ENCODE measurements at regions not wholly inside any gene's neighbourhood (a gene's known extent, or its start where the extent isn't known, plus 50 kb on each side); places are given as distances from the start of the nearest gene placed in this dataset.
"Not testable (repeated sequence)": the region's sequence is repeated elsewhere in the genome, so short reads cannot be mapped to it uniquely, and the experiment has no call there.

DNA sequence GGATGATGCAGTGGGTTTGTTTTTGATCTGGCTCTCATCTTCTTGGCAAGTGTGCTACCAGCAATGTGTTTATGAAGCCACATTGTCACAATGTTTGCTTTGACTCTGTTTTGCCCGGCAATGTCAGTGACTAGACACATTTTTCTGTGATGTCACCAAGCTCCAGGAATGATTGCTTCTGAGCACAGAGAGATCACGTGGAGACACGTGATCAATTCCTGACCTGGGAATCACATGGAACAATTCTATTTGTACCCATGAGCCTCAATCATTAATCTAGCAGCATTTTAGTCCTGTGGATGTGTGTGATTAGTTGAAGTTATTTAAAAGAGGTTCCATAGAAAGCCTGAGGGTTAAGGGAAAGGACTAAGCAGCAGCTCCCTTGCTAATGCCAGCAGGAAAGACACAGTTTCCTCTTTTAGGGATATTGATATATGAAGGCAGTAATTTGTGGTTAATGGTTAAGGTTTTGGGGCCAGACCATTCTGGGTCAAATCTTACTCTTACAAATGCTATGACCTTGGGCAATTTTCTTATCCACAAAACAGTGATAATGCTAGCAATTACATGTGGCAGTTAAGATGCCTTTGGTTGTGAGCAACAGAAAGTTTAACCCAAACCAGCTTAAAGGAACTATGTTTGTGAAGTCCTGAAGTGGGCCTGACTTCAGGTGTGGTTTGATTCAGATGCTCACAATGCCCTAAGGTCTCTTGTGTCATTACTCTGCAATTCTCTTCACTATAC lies 59.0 kb downstream of the FASLG start:
- no peak for DNase-seq (ENCODE audit: low spot score)

DNA sequence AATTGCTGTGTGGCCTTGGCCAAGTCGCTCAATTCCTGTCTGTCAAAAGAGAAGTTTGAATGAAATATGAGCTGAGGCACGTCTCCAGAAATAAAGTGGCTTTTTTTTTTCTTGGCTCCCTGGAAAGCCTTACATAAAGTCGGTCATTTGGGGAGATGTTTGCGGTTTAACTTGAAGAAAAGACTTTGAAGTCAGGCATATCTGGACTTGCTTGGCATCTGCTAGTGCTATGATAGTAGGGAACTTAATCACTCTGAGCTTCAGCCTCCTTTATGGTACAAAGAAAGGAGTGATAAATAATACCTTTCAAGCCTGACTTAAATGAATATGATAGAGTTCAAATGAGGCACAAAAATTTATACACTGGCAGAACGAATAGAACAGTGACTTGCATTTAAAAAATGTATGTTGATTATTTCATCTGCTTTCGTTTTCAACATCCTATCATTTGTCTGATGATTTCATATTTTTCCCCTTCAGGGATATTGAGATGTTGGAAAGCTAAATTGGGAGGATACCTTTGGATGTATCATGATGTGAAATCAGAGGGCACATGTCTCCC lies 60.2 kb downstream of the FASLG start:
- DNase-seq (ENCODE audit: low spot score): no peak

DNA sequence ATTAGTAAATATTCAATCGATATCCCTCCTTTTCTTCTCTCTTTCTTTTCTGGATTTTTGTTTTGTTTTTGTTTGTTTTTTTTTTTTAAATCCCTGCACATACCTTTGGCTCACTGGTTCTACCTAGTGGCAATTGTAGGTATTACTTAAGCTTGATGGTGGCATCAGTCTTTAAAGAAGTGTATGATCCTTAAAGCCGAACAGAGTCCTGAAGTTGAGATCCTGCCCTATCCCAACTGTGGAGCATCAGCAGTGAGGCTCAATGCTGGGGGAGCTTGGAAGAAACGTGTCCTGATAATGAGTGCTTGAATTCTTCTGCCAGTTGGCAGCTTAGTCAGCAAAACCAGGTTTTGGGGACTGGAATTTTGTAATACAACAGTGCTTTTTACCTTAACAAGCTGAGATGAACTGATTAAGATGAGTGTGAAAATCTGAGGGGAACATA lies 60.8 kb downstream of the FASLG start:
- DNase-seq (ENCODE audit: low spot score): peak; percentile 42

DNA sequence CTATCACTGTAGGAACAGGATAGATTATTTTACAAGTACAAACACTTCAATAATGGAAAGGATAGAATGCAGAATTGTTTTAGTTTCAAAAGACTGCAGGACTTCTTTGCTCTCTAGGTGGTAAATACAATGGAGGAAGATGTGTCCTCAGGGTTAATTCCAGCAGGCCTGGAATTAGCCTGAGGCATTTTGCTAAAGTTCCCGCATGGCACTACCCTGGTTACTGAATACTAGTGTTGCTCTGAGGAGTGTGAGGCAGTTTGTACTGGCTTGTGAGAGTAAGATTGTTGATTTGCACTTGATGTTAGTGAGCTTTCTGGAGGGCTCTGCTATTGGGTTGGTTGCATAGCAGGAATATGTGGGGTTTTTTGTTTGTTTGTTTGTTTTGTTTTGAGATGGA lies 61.4 kb downstream of the FASLG start:
- no peak for DNase-seq (ENCODE audit: low spot score)

DNA sequence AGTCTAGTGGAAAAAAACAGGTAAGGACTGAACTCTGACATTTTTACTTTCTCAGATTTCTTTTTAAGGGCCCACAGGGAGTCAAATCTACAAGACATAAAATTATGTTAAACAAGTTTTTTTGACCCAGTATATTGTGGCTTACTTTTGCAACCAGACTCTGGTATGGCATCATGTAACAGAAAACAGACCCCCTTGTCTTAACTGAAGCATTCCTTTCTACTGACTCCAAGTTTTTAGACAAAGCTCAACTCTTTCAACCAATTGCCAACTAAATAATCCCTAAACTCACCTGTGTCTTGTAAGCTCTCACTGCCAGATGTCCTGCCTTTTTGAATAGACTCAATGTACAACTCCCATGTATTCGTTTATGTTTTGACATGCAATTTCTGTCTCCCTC lies 64.3 kb downstream of the FASLG start:
- no peak for DNase-seq (ENCODE audit: low spot score)

DNA sequence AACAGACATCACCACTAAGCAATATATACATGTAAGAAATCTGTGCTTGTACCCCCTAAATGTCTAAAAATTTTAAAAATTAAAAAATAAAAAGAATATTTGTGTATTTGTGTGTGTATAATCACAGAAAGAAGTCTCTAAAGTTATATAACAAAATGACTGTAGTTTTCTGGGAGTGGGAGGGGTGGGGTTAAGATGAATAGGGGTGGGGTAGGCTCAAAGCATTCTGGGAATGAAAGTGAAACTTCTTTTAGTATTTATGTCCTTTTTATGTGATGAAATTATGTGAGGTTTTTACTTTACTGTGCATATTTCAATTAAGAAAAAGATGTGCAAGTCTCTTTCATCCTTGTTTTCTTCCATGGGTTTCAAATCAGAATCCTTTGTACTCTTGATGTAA lies 65.3 kb downstream of the FASLG start:
- no peak for DNase-seq (ENCODE audit: low spot score)

DNA sequence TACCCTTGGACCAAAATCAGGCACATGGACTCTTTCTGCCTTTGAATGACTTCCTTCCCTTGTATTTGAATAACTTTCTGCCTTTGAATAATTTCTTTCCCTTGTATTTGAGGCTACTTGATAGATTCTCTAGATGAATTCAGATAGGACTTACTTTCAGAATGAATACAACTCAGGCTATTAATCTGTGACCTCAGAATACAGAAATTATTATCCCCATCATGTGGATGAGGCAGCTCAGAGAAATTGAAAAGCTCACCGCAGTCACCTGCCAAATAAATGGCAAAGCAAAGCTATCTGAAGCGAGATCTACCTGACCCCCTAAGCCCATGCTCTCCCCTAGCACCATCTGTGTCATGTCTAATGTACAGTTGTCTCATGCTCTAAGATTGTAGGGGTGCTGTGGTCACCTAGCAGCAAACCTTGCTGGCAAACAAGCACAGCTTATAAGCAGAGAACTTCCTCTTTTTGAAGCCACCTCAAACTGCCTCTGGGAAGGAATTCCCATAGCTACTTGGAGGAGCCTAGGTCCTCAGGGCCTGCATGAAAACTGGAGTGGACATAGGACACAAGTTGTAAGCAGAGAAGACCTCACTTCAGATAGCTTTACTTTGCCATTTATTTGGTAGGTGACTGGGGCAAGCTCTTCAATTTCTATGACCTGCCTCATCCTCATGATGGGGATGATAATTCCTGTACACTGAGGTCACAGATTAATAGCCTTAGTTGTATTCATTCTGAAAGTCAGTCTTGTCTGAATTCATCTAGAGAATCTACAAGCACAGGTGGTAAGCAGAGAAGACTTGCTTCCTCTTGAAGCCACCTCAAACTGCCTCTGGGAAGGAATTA lies 66.1 kb downstream of the FASLG start:
- no peak for DNase-seq (ENCODE audit: low spot score)

DNA sequence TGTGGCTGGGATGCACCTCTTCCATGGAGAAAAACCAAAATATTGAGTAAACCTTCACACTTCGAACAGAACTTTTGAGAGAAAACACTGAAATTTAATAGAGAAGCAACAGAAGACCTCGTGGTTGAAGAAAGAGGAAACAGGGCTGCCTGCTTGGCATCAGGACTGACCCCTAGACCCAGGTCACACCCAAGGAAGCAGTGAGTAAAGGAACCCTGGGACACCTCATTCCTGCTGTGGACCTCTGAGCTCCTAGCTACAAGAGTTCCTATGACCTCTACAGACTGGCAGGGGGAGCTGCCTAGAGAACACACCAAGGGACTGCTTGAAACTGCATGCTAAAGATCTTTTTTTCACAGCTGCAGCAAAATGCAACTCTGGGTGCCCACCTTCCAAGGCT lies 67.8 kb downstream of the FASLG start:
- no peak for DNase-seq (ENCODE audit: low spot score)

DNA sequence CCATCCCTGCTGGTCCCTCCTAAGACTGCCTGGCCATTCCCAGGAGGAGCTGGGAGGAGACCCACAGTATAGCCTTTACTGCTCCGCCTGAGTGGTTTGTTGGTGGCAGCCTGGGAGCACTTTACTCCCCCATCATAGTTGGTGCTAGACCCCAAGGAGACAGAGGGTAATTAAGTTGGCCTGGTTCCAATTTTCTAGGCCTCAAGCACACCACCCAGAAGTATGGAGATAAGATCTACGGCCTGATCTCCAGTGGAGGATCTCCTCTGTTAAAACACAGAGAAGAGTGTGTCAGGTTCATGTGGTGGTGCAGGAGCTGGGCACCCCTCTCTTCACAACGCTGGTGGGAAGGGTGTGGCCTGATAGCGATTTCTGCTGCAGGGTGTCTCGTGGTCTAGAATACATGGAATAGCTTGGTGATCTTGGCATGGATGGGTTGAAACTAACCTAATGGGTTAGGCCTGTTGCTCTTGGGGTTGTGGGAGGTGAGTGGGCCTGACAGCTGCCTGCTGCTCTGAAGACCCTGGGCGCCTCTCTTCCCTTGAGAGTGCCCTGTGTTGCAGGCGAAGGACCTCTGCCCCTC lies 68.5 kb downstream of the FASLG start:
- DNase-seq (ENCODE audit: low spot score): no peak

DNA sequence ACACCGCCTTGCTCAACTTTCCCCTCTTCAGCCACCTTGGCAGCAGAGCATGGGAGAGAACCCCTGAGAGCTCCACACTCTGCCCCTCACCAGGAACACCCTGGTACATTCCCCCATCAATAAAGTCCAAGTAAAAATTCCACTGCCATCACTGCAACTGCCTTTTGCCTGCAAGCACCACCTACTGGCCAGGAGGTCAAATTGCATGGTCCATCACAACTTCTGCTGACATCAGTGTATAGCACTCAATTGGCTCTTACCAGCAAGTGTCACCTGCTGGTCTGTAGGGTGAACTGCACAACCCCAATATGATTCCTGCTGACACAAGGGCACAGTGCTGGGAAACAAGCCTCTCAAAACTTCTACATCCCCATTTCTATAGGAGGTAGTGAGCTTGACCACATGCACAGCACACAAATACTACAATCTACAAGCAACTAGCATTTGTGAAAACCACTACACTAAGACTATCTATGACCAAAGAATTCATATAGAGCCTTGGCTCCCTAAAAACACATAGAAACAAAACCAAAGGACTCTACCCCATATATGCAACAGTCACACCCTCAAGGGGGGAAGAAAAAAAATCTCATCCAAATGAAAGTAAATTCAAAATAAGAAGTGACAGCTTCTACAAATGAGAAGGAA lies 69.2 kb downstream of the FASLG start:
- DNase-seq (ENCODE audit: low spot score): peak; percentile 71

DNA sequence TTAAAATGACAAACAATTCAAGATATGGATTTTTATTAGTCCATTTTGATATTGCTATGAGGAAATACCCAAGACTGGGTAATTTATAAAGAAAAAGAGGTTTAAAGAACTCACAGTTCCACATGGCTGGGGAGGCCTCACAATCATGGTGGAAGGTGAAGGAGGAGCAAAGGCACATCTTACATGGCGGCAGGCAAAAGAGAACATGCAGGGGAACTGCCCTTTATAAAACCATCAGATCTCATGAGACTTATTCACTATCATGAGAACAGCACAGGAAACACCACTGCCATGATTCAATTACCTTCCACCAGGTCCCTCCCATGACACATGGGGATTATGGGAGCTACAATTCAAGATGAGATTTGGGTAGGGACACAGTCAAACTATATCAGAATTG lies 69.8 kb downstream of the FASLG start:
- not testable (repeated sequence) for DNase-seq (ENCODE audit: low spot score)

DNA sequence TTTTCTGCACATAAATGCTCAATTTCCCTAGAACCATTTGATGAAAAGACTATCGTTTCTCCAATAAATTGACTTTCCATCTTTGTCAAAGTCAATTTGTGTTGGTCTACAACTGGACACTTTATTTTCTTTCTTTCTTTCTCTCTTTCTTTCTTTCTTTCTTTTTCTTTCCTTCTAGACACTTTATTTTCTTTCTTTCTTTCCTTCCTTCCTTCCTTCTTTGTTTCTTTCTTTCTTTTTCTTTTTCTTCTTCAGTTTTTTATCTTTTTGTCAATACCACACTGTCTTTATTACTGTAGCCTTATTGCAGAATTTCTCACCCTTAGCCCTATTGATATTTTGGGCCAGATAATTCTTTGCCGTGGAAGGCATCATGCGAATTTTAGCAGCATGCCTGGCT lies 73.5 kb downstream of the FASLG start:
- no peak for DNase-seq (ENCODE audit: low spot score)

DNA sequence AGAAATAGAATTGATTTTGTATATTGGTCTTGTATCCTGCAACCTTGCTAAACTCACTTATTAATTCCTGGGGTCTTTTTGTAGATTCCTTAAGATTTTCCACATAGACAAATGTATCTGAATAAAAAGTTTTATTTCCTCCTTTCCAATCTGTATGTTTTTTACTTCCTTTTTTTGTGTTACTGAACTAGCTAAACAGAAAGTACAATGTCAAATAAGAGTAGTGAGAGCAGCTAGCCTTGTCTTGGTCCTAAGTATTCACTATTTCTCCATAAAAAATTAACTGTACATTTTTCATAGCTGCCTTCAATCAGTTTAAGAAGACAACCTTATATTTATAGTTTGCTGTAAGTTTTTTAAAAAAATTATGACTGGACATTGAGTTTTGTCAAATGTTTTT lies 74.9 kb downstream of the FASLG start:
- no peak for DNase-seq (ENCODE audit: low spot score)

DNA sequence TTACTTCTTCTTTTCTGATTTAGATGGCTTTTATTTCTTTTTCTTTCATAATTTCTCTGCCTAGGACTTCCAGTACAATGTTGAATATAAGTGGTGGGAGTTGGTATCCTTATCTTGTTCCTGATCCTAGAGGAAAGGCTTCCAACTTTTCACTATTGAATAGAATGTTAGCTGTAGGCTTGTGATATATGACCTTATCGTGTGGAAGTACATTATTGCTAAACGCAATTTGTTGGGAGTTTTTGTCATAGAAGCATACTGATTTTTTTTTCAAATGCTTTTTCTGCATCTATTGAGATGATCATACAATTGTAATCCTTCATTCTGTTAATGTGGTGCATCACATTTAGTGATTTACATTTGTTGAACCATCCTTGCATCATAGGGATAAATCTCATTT lies 79.5 kb downstream of the FASLG start:
- no peak for DNase-seq (ENCODE audit: low spot score)

DNA sequence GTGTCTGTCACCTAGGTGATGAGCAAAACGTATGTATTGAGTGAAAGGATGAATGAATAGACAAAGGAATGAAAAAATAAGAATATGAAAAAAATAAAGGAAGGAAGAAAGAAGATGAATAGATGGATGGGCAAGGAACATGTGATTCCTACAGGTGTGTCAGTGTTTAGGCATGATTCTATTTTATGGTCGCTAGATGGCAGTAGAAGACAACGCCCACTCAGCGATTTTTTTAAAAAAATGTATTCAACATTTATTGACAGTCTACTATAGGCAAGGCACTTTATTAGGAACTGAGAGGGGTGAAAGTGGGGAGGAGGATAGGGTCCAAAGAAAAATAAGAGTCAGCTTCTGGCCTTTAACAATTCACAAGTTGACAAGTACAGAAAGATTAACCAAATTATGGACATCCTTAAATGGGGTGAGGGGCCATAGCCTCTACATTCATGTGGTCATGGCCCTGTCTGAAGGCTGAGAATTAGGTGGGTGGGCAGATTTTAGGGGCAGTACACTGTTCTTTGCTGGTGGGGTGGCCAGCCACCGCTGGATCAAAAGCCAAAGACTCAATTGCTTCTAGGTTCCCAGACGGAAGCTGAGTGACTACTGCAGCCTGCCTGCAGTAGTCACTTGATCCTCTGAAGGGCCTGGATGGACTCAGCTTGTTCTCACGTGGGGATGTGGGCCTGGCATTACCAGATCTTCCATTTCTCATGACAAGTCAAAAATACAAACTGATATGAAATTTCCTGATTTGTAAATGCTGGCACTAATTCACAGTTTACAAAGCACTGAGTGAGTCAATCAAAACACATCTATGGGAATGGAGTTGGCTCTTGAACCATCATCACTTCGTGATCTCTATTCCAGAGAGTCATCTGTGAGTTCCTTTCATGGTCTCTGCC lies 83.9 kb downstream of the FASLG start:
- DNase-seq (ENCODE audit: low spot score): peak; percentile 57

DNA sequence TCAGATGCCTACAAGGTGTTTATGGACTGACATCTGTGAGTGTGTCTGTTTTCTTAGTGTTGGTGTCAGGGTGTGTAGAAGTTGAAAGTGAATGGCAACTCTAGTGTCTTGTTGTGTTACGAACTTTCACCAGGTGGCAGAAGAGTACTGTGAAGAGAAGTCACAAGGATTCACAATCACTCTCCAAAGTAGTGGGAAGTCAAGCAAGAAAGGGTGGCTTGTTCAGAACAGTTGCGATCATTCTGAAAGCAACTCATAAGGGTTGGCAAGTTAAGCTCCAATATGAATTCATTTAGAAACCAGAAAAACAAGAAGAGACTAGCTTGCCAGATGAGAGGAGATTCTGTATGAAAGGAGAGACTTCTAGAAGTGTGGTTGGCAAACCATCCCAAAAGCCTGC lies 86.1 kb downstream of the FASLG start:
- peak; percentile 71 for DNase-seq (ENCODE audit: low spot score)

DNA sequence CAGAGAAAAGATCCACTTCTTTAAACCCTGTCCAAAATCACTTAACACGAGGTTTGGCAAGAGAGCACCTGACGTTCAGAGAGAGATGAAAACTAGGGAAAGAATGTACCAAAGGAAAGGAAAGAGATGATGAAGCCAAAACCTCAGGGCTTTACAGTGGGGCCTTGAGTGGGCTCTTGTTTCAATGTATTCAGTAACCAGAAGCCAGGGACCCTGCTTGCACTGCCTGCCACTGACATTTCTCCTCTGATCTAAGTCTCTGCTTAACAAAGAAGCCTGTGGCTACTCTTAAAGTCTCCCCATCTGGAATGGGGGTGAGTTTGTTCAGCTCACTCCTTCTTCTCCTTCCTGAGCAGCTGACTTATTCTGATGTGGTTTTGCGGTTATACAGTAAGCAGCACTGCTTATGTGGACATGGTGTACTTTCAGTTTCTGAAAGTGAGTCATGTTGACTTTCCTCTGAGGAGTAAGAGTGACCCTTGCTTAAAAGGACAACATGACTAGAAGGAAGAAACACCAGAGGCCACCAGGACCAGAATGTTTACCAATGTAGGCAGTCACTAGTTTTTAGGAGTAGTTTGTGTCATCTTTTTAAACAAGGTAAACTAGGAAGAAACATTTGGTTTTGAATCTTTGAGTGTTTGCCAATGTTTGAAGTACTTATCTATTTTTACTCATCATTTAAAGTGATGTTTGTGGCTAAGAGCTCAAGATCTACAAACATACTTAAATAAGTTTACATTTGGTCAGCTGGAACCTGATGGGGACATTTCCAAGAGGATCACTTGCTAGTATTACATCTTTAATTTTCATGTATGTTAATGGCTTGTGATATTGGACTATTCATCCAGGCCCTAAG lies 87.4 kb downstream of the FASLG start:
- DNase-seq (ENCODE audit: low spot score): peak; percentile 94

DNA sequence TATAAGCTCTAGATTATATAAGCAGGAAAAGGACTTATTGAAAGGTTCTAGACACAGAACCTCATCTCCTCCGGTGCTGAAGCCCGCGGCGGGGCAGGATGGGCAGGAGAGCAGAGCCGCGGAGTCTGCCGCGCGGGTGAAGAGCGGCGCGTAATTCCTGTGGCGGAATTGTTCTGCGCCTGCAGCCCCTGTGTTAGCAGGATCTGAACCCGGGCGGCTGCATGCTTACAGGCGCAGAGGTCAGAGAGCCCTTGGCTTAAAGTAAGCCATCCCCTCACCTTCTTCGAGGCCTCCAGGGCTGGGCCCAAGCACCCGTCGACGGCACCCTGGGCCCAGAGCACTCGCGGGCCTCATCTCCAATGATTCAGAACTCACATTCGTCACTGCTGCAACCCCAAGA lies 89.3 kb downstream of the FASLG start:
- DNase-seq (ENCODE audit: low spot score): no peak

DNA sequence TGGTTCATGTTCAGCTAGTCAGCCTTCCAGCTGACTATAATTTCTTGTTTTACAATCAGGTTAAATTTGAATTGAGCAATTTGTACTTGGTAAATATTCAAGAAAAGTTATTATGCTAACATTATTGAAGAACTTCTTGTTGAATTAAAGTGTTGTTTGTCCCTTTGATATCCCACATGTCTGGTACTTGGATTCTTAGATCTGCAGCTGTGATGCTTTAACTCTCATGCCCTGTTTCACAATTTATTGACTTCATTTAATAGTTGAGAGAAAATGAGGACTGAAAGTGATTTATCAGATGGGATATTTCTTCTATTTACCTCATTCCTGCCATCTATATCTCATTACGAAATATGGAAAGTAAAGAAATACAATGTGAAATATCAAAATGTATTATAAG lies 92.8 kb downstream of the FASLG start:
- no peak for DNase-seq (ENCODE audit: low spot score)

DNA sequence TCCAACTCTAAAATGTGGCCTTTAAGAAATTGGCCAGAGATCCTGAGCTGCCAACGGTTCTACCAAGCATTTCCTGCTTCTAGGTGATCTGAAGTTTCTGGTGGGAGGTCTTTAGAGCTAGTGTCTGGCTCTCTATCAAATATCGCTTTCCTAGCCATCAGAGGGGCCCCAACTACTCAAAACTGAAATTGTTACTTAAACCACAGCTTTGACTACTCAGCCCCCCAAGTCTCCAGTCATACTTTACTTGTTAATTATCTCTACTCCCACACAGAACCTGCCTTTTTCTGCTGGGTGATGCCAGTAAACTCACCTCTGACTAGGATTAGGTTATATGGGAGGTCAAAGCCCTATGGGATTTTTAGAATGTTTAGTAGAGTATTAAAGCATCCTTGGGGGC lies 95.1 kb downstream of the FASLG start:
- DNase-seq (ENCODE audit: low spot score): no peak

All from RKO (cell line).